GM18870 (cell line): ENCODE measurements at regions not wholly inside any gene's neighbourhood (a gene's known extent, or its start where the extent isn't known, plus 50 kb on each side); places are given as distances from the start of the nearest gene placed in this dataset.
A peak's percentile ranks its signal among the peaks of the same experiment; 100 is the strongest.
"Not testable (repeated sequence)": the region's sequence is repeated elsewhere in the genome, so short reads cannot be mapped to it uniquely, and the experiment has no call there.

Source experiments
- ATAC-seq: cut with Tn5 transposase; IDR thresholded peaks from one replicate; pipeline ENCODE4 v1.9.1; 2021; ENCODE audit warnings: moderate library complexity; ENCODE audit not compliant: unreplicated experiment

DNA sequence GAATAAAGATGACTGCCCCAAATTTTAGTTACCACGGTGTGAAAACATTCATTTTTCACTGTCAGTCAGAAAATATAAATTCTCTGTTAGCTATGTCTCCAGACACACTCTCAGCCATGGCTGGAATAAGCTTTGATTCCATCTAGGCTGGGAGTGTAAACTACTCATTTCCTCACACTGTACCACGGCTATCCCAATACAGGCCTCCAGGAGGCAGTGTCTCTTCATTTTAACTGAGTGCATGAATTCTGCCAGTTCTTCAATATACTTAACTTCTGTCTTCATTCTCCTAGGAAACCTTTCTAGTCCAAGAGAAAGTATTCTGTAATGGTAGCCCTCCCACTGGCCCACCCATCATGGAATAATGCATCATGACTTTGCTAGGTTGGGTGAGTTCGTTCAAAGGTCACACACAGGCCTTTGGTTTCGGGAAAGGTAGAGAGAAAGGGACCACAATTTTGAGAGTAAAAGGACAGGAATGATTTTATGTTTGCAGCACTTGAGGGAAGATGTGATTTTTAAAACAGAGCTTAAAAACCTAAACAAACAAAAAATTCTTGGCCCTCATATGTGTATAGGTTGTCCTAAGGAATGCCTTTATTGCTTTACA lies 381.1 kb downstream of the SEC23A start:
- ATAC-seq = peak; percentile 92

DNA sequence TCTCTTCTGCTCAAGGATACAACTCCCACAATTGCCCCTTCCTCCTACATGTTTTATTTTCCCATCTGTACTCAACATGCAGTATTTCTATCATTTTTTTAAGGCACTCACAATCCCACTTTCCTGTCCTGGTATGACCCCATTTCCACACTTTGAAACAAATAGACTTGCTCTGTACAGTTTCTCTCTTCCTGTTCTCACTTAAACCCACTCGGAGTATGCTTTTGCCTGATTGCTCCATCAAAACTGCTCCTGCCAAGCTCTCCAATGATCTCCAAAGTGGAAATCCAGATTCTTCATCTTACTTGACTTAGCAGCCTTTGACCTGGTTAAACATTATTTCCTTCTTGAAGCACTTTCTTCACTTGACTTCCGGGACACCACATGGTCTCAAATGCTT lies 384.5 kb downstream of the SEC23A start:
- no peak for ATAC-seq

DNA sequence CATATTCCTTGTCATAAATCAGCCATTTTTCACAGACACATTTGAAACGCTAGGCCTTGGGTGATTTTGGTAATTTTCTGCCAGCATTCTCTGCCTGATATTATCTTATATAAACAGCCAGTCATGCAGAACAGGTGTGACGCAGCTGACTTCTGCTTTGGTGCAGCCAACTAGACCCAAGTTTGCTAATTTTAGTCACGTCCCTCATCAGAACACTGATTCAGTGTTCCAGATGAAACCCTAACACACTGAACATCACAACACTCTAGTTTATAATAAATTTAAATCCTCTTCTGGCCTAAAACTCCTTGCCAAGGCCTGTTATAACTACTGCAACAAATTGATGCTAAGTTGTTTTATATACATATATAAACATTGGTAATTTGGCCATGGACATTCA lies 386.1 kb downstream of the SEC23A start:
- ATAC-seq = no peak

DNA sequence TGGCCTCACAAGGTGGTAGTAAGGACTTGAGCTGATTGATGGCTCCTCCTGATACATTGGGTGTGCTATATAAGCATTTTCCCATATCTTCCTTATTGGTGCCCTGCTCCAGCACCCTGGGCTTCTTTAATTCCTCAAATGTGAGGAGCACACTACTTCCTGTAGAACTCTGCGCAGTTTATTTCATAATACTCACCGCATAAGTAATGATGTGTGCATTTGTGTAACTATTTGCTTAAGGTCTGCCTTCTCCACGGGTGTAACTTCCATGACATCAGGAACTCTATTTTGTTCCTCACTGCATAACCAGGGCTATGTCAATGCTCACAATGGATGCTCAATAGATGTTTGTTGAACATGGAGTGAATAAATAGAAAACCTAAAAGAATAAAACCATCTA lies 392.2 kb downstream of the SEC23A start:
- ATAC-seq = no peak

DNA sequence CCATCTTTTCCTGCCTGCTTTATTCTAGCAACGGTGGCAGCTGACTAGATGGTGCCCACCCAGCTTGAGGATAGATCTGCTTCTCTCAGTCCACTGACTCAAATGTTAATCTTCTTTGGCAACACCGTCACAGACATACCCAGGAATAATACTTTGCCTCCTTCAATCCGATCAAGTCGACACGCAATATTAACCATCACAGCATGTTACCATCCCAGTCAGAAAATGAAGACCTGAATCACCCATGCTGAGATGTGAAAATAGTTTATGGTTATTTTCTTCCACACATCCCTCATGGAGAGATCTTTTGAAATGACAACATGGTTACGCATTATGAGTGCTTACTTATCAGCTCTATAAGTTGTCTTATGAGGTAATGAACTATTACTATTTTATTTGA lies 392.8 kb downstream of the SEC23A start:
- no peak for ATAC-seq

DNA sequence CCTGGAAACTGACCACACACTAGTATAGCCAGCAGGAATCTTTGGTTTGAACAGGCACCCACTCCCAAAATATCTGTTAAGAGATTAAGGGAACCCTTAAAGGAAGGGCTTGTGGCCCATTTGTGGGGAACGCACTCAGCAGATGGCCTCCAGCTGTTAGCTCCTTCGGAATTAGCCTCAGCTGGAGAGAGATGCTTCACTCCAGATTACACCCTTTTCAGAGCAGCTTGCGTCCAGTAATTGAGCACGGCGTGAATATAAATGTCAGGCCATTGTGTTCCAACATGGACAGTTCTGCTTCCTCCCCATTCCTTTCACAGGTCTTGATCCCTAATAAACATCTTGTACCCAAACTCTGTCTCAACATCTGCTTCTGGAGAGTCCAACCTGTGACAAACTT lies 397.8 kb downstream of the SEC23A start:
- ATAC-seq = no peak

DNA sequence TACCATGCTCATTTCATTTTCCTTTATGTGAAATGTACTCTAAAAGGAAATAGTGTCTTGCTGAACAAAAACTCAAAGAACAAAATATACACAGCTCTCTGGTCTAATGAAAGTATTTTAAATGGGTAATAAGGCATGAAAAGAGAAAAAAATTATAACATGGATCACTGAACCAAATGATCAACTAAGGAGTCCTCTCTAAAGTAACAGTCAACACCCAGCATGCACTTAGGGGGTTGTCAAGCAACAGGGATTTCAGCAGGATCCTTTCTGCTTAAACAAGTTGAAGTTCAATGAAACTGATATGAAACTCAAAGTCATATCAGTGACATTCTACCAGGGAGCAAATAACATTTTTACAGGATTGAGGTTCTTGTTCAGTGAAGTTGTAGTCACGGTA lies 398.8 kb downstream of the SEC23A start:
- ATAC-seq = no peak

DNA sequence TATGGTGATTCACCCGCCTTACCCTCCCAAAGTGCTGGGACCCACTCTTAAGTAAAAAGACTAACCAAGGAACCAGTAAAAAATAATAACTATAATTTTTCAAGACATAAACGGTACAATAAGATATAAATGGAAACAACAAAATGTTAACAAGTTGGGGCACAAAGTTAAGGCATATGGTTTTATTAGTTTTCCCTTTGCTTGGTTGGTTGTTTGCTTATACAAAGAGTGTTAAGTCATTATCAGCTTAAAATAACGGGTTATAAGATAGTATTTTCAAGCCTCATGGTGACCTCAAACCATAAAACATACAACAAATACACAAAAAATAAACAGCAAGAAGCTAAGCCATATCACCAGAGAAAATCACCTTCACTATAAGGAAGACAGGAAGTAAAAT lies 406.1 kb downstream of the SEC23A start:
- ATAC-seq = no peak

DNA sequence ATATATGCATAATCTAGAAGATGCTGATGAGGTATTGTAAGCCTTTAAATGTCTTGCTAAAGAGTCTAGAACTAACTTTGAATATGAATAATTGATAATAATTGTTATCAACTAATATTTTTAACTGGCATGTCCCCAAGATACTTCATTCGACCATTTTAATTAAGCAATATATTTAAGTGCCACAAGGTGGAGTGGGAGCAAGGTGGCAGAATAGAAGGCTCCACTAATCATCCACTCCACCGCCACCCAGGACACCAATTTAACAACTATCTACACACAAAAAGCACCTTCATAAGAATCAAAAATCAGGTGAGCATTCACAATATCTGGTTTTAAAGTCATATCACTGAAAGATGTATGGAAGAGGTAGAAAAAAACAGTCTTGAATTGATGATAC lies 409.6 kb downstream of the SEC23A start:
- no peak for ATAC-seq

DNA sequence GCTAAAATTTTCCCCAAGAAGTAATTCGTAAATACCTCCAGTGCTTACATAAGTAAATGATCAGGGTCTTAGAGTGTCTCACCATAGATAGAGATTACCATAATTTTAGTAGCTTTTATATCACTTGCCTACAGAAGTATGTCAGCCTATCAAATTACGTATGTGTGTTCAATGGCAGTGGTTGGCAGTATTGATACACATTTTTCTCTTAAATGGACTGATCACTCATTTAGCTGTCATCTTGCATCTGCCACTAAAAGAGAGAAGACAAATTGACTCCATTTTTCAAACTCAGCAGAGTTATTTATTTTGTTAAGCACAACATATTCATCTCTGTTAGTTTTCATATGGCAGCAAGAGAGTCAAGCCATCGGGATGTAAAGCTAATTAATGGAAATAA lies 413.1 kb upstream of the CLEC14A start:
- ATAC-seq = no peak

DNA sequence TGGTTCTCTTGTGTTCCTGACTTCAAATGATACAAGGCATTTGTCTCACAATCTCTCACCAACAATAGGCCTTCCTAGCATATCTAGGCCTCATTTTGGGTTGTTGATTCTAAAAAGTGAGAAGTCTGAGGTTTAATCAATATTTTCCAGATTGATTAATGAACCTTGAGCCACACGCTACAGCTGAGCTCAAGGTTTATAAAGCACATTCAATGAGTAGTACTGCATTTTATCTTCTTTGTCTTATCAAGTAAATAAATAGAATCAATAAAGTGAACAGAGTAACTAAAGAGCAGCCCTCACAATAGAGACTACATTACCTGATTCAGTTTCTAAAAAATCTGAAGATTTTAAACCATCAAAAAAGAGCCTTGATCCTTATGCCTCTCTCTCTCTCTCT lies 407.5 kb upstream of the CLEC14A start:
- ATAC-seq = no peak

DNA sequence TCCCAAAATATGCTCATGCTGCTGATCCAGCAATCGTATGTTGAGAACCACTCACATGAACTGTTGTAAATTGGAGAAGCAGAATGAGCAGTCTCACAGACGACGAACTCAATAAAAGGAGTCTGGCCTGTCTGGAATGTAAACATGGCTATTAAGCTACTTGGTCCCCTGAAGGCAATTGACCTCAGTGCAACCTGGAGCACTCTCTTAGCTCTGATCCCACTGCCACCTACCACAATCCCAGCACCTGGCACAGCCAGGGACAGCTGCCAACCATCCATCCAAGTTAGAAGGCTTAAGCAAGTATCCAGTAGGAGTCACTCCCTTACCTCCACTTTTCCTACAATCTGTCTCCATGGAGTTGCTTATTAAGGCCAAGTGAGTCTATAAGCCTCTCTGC lies 406.9 kb upstream of the CLEC14A start:
- no peak for ATAC-seq

DNA sequence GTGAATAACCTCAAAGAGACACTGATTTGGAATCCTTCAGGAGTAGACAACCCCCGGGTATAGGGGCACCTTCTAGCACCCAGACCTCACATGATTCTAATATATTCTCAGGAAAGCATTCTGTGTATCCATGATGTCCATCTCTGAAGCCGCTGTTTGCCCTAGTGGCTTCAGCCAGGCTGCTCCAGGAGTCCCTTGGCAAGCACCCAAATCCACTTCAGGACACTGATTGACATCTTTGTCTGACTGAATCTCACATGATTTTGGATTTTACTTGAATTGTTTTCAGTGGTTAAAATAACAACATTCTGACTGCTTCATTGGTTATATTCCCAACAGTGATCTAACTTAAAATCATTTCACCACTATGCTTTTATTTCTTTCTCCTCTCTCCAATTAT lies 390.5 kb upstream of the CLEC14A start:
- ATAC-seq = no peak

DNA sequence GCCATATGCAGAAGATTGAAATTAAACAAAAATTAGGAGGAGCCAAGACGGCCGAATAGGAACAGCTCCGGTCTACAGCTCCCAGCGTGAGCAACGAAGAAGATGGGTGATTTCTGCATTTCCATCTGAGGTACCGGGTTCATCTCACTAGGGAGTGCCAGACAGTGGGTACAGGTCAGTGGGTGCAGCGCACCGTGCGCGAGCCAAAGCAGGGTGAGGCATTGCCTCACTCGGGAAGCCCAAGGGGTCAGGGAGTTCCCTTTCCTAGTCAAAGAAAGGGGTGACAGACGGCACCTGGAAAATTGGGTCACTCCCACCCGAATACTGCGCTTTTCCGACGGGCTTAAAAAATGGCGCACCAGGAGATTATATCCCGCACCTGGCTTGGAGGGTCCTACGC lies 379.0 kb upstream of the CLEC14A start:
- not testable (repeated sequence) for ATAC-seq

DNA sequence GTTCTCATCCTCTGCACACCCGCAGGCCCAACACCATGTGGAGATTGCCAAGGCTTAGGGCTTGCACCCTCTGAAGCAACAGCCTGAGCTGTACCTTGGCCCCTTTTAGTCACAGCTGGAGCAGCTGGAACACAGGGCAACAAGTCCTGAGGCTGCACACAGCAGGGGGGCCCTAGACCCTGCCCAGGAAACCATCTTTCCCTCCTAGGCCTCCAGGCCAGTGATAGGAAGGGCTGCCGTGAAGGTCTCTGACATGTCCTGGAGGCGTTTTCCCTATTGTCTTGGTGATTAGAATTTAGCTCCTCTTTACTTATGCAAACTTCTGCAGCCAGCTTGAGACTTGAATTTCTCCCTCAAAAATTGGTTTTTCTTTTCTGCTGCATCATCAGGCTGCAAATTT lies 373.5 kb upstream of the CLEC14A start:
- ATAC-seq = no peak

DNA sequence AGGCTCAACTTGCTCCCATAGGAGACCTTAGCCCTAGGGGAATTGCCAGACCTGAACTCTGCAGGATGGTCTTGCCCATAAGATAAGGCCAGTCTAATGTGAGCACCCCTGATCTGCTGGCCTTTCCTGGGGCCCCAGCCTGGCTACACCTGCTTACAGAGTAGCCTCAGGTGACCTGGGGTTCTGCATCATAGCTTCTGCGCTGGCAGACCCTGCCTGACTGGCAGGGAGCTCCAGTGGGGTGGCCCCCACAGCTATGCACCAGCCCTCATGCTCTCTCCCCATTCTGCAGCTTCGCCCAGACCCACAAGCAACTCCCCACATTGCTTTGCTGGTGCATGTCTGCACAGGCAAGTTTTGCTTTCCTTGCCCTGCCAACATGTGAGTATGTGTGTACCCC lies 371.3 kb upstream of the CLEC14A start:
- no peak for ATAC-seq

DNA sequence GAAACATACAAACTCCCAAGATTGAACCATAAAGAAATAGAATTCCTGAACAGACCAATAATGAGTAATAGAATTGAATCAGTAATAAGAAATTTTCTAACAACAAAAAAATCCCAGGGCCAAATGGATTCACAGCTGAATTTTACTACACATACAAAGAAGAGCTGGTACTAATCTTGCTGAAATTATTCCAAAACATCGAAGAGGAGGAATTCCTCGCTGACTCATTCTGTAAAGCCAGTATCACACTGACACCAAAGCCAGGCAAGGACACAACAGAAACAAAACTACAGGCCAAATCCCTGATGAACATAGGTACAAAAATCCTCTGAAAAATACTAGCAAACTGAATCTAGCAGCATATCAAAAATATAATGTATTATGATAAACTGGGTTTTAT lies 367.8 kb upstream of the CLEC14A start:
- no peak for ATAC-seq

DNA sequence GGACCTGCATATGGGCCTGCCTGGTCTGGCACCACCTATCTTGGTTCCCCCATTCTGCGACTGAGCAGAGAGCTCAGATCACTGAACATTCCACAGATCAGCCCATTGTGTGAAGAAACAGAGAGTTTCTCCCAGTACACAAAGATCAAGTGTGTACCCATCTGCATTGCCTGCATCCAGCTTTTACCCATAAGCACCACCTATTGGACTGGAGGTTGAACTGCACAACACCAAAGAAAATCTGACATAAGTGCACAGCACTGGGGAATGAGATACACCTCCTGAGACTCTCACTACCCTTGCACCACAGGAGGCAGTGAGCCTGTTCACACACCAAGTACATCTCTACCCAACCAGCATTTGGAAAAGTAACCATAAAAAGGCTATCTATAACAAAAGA lies 362.6 kb upstream of the CLEC14A start:
- peak; percentile 52 for ATAC-seq

DNA sequence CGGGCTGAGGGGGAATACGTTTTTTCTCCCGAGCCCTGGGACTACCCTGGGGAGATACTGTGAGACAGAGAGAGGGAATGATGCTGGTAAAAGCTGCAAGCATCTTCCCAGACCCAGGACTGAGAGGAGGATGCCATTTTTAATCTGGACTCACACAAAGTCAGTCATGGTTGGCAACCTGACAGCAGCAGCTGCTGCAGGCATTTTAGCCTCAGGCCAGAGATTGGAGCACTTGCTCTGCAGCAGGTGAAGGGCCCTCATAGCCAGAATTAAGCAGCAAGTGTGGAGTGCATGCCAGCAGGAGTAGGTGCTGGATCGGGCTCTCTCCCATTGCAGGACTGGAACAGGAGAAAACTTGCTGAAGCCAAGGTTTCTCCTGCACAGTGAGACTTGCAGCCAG lies 361.1 kb upstream of the CLEC14A start:
- ATAC-seq = no peak

DNA sequence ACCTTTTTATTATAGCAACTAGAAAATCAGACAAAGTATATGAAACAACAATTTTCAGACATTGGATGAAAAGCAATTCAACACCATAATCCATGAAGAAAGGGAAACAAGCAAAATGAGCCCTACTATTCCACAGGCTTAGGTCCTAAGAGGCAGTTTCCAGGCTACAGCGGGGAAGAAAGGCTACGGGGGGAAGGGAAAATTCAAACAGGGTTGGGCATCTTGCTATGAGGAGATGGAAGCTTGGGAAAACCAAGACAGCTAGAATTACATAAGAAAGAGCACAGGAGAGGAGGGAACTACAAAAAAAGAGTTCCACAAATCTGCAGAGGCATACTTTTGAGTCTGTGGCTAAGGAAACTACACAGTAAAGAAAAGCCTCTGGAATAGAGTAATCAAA lies 356.0 kb upstream of the CLEC14A start:
- no peak for ATAC-seq

DNA sequence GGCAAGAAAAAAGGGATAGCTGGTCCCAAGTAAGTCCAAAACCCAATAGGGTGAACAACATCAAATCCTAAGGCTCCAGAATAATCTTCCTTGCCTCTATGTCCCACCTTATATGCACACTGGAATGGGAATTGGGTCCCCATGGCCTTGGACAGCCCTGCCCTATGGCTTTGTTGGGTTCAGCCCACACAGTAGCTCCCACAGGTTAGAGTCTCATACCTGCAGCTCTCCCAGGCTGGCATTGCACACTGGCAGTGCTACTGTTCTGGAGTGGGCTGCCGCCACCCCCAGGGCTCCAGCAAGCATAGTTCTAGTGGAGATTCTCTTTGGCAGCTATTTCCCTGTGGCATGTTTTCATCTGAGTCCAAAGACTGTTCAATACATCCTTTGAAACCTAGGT lies 352.4 kb upstream of the CLEC14A start:
- ATAC-seq = no peak

DNA sequence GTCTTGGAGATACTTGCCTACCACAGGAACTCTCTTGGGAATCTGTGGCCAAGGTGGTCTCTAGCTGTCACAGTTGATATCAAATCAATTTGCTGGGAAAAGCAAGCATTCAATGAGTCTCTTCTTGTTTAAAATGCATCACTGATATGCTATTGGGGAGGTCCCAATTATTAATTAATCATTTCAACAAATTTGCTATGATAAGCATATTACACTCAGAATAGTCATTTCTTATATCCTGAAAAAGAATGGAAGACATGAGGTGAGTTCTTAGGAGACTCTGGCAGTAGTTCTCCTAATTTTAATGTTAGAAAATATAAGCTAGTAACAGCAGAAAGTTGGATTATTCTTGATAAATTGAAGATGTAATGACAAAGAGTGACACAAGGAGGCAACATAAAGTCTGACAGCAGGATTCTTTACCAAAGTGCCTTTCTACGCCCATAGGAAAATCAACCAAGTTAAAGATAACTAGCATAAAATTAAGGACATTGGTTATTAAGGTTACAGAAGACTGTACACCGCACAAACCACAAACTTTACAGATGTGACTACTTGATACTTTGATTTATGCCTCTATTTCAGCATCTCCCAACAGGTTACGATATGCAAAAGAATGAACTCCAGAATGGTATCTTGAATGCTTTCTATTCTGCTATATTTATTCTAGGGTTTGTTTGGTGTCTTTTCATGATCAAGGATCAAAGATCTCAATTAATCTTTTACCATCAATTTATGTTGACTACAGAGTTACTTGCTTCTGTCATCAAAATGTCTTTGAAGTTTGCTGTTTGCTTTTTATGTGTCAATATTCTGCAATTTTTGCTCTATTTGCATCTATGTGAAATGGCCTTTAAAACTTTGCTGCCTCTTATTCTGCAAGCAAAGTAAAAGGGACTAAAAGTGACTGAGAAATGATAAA lies 349.6 kb upstream of the CLEC14A start:
- ATAC-seq = no peak

DNA sequence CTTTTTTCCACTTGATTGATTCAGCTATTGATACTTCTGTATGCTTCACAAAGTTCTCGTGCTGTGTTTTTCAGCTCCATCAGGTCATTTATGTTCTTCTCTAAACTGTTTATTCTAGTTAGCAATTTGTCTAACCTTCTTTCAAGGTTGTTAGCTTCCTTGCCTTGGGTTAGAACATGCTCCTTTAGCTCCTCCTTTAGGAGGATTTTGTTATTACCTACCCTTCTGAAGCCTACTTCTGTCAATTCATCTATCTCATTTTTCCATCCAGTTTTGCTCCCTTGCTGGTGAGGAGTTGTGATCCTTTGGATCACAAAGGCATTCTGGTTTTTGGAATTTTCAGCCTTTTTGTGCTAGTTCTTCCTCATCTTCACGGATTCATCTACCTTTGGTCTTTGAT lies 344.7 kb upstream of the CLEC14A start:
- not testable (repeated sequence) for ATAC-seq
